ENCODE measurements at regions not wholly inside any gene's neighbourhood (a gene's known extent, or its start where the extent isn't known, plus 50 kb on each side); places are given as distances from the start of the nearest gene placed in this dataset.

DNA sequence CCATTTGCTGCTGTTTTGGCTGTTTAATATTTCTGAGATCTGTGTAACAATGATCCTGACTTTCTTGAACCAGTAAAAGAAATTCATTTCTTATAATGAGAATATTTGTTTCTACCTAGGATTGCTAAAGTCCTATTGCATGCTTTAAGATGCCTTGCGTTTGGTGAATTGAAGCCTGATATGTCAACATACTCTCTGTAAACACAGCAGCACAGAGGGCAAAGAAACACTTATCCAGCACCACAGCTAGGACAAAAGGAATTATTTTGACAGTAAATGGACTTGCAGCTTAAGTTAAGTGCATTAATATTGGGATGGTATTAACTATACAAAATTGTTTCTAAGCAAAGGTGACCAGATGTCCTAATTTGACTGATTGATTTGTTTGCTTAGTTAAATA, 2031.2 kb upstream of the CDH6 start (continued):
- TF ChIP-seq, protein P1, sequence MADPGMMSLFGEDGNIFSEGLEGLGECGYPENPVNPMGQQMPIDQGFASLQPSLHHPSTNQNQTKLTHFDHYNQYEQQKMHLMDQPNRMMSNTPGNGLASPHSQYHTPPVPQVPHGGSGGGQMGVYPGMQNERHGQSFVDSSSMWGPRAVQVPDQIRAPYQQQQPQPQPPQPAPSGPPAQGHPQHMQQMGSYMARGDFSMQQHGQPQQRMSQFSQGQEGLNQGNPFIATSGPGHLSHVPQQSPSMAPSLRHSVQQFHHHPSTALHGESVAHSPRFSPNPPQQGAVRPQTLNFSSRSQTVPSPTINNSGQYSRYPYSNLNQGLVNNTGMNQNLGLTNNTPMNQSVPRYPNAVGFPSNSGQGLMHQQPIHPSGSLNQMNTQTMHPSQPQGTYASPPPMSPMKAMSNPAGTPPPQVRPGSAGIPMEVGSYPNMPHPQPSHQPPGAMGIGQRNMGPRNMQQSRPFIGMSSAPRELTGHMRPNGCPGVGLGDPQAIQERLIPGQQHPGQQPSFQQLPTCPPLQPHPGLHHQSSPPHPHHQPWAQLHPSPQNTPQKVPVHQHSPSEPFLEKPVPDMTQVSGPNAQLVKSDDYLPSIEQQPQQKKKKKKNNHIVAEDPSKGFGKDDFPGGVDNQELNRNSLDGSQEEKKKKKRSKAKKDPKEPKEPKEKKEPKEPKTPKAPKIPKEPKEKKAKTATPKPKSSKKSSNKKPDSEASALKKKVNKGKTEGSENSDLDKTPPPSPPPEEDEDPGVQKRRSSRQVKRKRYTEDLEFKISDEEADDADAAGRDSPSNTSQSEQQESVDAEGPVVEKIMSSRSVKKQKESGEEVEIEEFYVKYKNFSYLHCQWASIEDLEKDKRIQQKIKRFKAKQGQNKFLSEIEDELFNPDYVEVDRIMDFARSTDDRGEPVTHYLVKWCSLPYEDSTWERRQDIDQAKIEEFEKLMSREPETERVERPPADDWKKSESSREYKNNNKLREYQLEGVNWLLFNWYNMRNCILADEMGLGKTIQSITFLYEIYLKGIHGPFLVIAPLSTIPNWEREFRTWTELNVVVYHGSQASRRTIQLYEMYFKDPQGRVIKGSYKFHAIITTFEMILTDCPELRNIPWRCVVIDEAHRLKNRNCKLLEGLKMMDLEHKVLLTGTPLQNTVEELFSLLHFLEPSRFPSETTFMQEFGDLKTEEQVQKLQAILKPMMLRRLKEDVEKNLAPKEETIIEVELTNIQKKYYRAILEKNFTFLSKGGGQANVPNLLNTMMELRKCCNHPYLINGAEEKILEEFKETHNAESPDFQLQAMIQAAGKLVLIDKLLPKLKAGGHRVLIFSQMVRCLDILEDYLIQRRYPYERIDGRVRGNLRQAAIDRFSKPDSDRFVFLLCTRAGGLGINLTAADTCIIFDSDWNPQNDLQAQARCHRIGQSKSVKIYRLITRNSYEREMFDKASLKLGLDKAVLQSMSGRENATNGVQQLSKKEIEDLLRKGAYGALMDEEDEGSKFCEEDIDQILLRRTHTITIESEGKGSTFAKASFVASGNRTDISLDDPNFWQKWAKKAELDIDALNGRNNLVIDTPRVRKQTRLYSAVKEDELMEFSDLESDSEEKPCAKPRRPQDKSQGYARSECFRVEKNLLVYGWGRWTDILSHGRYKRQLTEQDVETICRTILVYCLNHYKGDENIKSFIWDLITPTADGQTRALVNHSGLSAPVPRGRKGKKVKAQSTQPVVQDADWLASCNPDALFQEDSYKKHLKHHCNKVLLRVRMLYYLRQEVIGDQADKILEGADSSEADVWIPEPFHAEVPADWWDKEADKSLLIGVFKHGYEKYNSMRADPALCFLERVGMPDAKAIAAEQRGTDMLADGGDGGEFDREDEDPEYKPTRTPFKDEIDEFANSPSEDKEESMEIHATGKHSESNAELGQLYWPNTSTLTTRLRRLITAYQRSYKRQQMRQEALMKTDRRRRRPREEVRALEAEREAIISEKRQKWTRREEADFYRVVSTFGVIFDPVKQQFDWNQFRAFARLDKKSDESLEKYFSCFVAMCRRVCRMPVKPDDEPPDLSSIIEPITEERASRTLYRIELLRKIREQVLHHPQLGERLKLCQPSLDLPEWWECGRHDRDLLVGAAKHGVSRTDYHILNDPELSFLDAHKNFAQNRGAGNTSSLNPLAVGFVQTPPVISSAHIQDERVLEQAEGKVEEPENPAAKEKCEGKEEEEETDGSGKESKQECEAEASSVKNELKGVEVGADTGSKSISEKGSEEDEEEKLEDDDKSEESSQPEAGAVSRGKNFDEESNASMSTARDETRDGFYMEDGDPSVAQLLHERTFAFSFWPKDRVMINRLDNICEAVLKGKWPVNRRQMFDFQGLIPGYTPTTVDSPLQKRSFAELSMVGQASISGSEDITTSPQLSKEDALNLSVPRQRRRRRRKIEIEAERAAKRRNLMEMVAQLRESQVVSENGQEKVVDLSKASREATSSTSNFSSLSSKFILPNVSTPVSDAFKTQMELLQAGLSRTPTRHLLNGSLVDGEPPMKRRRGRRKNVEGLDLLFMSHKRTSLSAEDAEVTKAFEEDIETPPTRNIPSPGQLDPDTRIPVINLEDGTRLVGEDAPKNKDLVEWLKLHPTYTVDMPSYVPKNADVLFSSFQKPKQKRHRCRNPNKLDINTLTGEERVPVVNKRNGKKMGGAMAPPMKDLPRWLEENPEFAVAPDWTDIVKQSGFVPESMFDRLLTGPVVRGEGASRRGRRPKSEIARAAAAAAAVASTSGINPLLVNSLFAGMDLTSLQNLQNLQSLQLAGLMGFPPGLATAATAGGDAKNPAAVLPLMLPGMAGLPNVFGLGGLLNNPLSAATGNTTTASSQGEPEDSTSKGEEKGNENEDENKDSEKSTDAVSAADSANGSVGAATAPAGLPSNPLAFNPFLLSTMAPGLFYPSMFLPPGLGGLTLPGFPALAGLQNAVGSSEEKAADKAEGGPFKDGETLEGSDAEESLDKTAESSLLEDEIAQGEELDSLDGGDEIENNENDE (IDR thresholded peaks at IDR 0.05; ENCODE audit: insufficient replicate concordance, low read length), result no peak
- TF ChIP-seq, protein P2, sequence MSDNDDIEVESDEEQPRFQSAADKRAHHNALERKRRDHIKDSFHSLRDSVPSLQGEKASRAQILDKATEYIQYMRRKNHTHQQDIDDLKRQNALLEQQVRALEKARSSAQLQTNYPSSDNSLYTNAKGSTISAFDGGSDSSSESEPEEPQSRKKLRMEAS (IDR thresholded peaks at IDR 0.05), result no peak

Data from H1 (cell line).